HepG2 (cell line): ENCODE measurements at regions not wholly inside any gene's neighbourhood (a gene's known extent, or its start where the extent isn't known, plus 50 kb on each side); places are given as distances from the start of the nearest gene placed in this dataset.

Source experiments
- ATAC-seq: fragments of 200-7000 bp; cut with Tn5 transposase; 3 replicates; pipeline ENCODE4 v1.9.1; 2020; ENCODE audit warnings: mild to moderate bottlenecking, moderate library complexity
- BruUV-seq: library from RNA; stranded (reverse); fragments of 400-500 nt; replicated peaks from 2 replicates; lab custom pipeline; 2021; lab: Mats Ljungman, UMichigan
- CTCF ChIA-PET: fragments of 300-600 bp; formaldehyde crosslinking; extraction: SDS; loops from one replicate; lab custom pipeline; 2021; ENCODE audit warnings: low total read pairs, inconsistent platforms, low intra/inter-chr PET ratio; lab: Yijun Ruan, JAX
- POLR2A ChIA-PET: fragments of 350-600 bp; sonication (Branson Sonifier 250); formaldehyde crosslinking; loops from one replicate; lab custom pipeline; 2020; ENCODE audit warnings: antibody characterized with exemption, inconsistent platforms; lab: Yijun Ruan, JAX
- DNase-seq: peaks from one replicate; pipeline ENCODE4 v3.0.0-alpha.2; 2015; ENCODE audit warnings: low spot score
- FAIRE-seq: peaks from 3 replicates; lab custom pipeline; 2011; peaks lifted over from hg19 to GRCh38; lab: Jason Lieb, UNC
- H2AFZ ChIP-seq: one replicate; pipeline ENCODE4 v1.6.1; 2011; ENCODE audit warnings: low read length, inconsistent platforms
- H3K27ac ChIP-seq: fragments of 300-600 bp; 3 replicates; pipeline ENCODE4 v1.8.0; 2011; ENCODE audit warnings: mixed run types, mild to moderate bottlenecking, mixed read lengths, low read length, inconsistent platforms; ENCODE audit not compliant: insufficient read depth; ENCODE audit errors: extremely low read length
- H3K27me3 ChIP-seq, 2 experiments: fragments of 200-600 bp in 1 of 2; 2 replicates in 1 of 2; 3 replicates in 1 of 2; pipeline versions ENCODE4 v1.6.0 to v1.8.0; 2011; ENCODE audit warnings: low read length in 2 of 2, mild to moderate bottlenecking in 2 of 2, moderate library complexity in 2 of 2, inconsistent platforms in 1 of 2; ENCODE audit not compliant: insufficient read depth in 2 of 2, control insufficient read depth in 1 of 2
- H3K36me3 ChIP-seq, 2 experiments: fragments of 200-600 bp in 1 of 2; replicated peaks in 1 of 2; 2 replicates in 1 of 2; 3 replicates in 1 of 2; pipeline versions ENCODE4 v1.5.1 to v1.8.0; 2011; ENCODE audit warnings: low read length in 2 of 2, inconsistent platforms in 1 of 2; ENCODE audit not compliant: insufficient read depth in 2 of 2, control insufficient read depth in 1 of 2
- H3K4me1 ChIP-seq: 2 replicates; pipeline ENCODE4 v1.5.1; 2012; ENCODE audit warnings: low read length, inconsistent platforms; ENCODE audit not compliant: insufficient read depth
- H3K4me2 ChIP-seq: 2 replicates; pipeline ENCODE4 v1.6.0; 2011; ENCODE audit warnings: low read depth, low read length, inconsistent platforms
- H3K4me3 ChIP-seq, 3 experiments: fragments of 200-600 bp in 1 of 3; sonication (generic), shearing (Covaris generic) in 1 of 3; replicated peaks in 1 of 3; 2 replicates each; pipeline ENCODE4 v1.5.1; 2011 to 2016; ENCODE audit warnings: low read length in 3 of 3, inconsistent platforms in 2 of 3, low read depth in 2 of 3, mild to moderate bottlenecking in 2 of 3, control low read depth in 1 of 3, mixed read lengths in 1 of 3; ENCODE audit not compliant: insufficient read depth in 1 of 3
- H3K79me2 ChIP-seq: one replicate; pipeline ENCODE4 v1.6.1; 2011; ENCODE audit warnings: low read length, inconsistent platforms; ENCODE audit not compliant: insufficient read depth
- H3K9ac ChIP-seq: 2 replicates; pipeline ENCODE4 v1.6.0; 2011; ENCODE audit warnings: mild to moderate bottlenecking, low read depth, low read length, inconsistent platforms; ENCODE audit not compliant: insufficient read depth
- H3K9me3 ChIP-seq: 2 replicates; pipeline ENCODE4 v1.5.1; 2012; ENCODE audit warnings: mild to moderate bottlenecking, low read length
- H4K20me1 ChIP-seq: 2 replicates; pipeline ENCODE4 v1.6.0; 2011; ENCODE audit warnings: inconsistent platforms, mild to moderate bottlenecking, low read length, moderate library complexity; ENCODE audit not compliant: insufficient read depth
- BHLHE40 ChIP-seq: IDR thresholded peaks from 2 replicates; pipeline ENCODE4 v1.6.1; 2011; ENCODE audit warnings: low read length, improper control_type of control experiment
- ELF1 ChIP-seq: sonication (generic); formaldehyde crosslinking; IDR thresholded peaks from 2 replicates; pipeline ENCODE4 v1.4.0; 2020; ENCODE audit warnings: missing genetic modification reagents
- HDAC2 ChIP-seq: sonication (generic); formaldehyde crosslinking; IDR thresholded peaks from 2 replicates; pipeline ENCODE4 v1.4.0; 2020; ENCODE audit warnings: missing genetic modification reagents
- KDM5B ChIP-seq: sonication (generic); formaldehyde crosslinking; IDR thresholded peaks from 2 replicates; pipeline ENCODE4 v1.4.0; 2020; ENCODE audit warnings: missing genetic modification reagents, mild to moderate bottlenecking, borderline replicate concordance
- KLF15 ChIP-seq: sonication (generic); formaldehyde crosslinking; IDR thresholded peaks from 2 replicates; pipeline ENCODE4 v1.8.1; 2023; ENCODE audit warnings: borderline replicate concordance, mild to moderate bottlenecking, inconsistent platforms, missing genetic modification reagents, mixed read lengths
- MTA1 ChIP-seq: sonication (generic); formaldehyde crosslinking; IDR thresholded peaks from 2 replicates; pipeline ENCODE4 v1.4.0; 2020; ENCODE audit warnings: missing genetic modification reagents, mild to moderate bottlenecking, borderline replicate concordance
- REPIN1 ChIP-seq: sonication (generic); formaldehyde crosslinking; IDR thresholded peaks from 2 replicates; pipeline ENCODE4 v1.8.0; 2022; ENCODE audit warnings: missing genetic modification reagents, low read depth, mild to moderate bottlenecking, borderline replicate concordance
- ZNF432 ChIP-seq: sonication (generic); formaldehyde crosslinking; IDR thresholded peaks from 2 replicates; pipeline ENCODE4 v1.5.0; 2020; ENCODE audit warnings: missing genetic modification reagents, mild to moderate bottlenecking, borderline replicate concordance
- ZNF598 ChIP-seq: sonication (generic); formaldehyde crosslinking; IDR thresholded peaks from 2 replicates; pipeline ENCODE4 v1.5.1; 2020; ENCODE audit warnings: mild to moderate bottlenecking, missing genetic modification reagents, borderline replicate concordance
- ZNF644 ChIP-seq: IDR thresholded peaks from 2 replicates; pipeline ENCODE4 v1.6.1; 2016; ENCODE audit warnings: low read depth
- WGBS: methylation state at CpG from one replicate; pipeline ENCODE4 v1.1.6; 2017; ENCODE audit warnings: low lambda C conversion rate; 5-methylcytosine and 5-hydroxymethylcytosine counted together
- in situ Hi-C: cut with HindIII; loops from 2 replicates; pipeline ENCODE4 v1.10.0; 2017; ENCODE audit warnings: low pct_unique_long_range_greater_than_20kb; ENCODE audit not compliant: extremely low pct_ligation_motif_present
- intact Hi-C: fragments of 100-400 bp; cut with micrococcal nuclease; formaldehyde crosslinking; loops from one replicate; pipeline ENCODE4 v1.10.0; 2022; ENCODE audit not compliant: unreplicated experiment
- TF ChIP-seq, protein P1 (sequence below): sonication (generic); formaldehyde crosslinking; IDR thresholded peaks from 2 replicates; pipeline ENCODE4 v1.4.0; 2020; ENCODE audit warnings: missing genetic modification reagents

DNA sequence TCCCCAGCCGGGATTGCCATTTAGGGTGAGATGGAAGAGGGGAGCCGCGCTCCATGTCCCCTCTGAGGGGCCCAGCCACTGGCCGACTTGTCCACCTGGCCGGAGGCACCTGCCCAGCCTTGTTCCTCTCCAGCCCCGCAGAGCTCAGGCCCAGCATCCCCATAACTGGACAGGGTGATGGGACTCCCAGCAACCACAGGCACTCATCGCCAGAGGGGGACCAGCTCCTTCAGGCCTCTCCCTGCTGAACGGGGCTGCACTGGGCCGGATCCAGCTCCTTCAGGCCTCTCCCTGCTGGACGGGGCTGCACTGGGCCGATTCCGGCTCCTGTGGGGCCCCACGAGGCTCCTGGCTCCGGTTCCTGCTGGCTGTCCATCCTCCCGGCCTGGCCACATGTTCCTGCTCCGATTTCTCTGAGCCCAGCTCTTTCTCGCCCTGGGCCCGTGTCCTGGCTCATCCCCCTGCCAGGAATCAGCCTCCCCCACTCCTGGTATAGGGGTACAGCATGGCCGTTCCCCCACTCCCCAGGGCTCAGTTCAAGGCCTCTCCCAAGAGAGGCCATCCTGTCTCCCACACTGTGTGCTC, 56.1 kb upstream of the ADGRA1 start:
- Histone ChIP-seq H2AFZ (no peak overlapping the region), H3K79me2 (no peaks in the 10 kb centered on the region), H3K27ac (no peak overlapping the region), H4K20me1 (no peaks in the 10 kb centered on the region), H3K4me1 (no peaks in the 10 kb centered on the region), H3K9me3 (no peaks in the 10 kb centered on the region), H3K9ac (no peak overlapping the region), H3K27me3 (peaks cover 13 to 82% of the 10 kb centered on the region in 2 experiments; a peak in 4 of 5 replicates), H3K4me3 (no peak overlapping the region), H3K36me3 (no peaks in the 10 kb centered on the region), H3K4me2 (no peak overlapping the region)
- BruUV-seq = no TSS peak
- FAIRE-seq = no peak
- TF ChIP-seq BHLHE40 (no peak), ZNF644 (no peak), ZNF598 (CRISPR knock-in tag) (no peak), MTA1 (CRISPR knock-in tag) (no peak), KLF15 (CRISPR knock-in tag) (no peak), KDM5B (CRISPR knock-in tag) (no peak), REPIN1 (CRISPR knock-in tag) (no peak), ZNF432 (CRISPR knock-in tag) (no peak), ELF1 (CRISPR knock-in tag) (no peak), HDAC2 (CRISPR knock-in tag) (no peak)
- TF ChIP-seq, protein P1, sequence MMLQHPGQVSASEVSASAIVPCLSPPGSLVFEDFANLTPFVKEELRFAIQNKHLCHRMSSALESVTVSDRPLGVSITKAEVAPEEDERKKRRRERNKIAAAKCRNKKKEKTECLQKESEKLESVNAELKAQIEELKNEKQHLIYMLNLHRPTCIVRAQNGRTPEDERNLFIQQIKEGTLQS (CRISPR knock-in tag) = no peak
- CTCF ChIA-PET = no interaction called here
- ATAC-seq = no peak
- DNase-seq = no peak
- intact Hi-C loops = no loop called here
- in situ Hi-C loops = no loop called here
- POLR2A ChIA-PET = no interaction called here
- WGBS = 8% methylated on average over 4 of the region's 19 CpGs
